H9 (cell line): ENCODE measurements at regions not wholly inside any gene's neighbourhood (a gene's known extent, or its start where the extent isn't known, plus 50 kb on each side); places are given as distances from the start of the nearest gene placed in this dataset.

Experiments
- DNase-seq: peaks from one replicate; pipeline ENCODE4 v3.0.0-alpha.2; 2017
- H2AFZ ChIP-seq: one replicate; pipeline ENCODE4 v1.6.1; 2013; ENCODE audit warnings: mild to moderate bottlenecking, low read length, control low read depth, moderate library complexity
- H2AK5ac ChIP-seq: 2 replicates; pipeline ENCODE4 v1.6.1; 2013; ENCODE audit warnings: low read length, control low read depth, mixed read lengths; ENCODE audit not compliant: insufficient read length
- H2BK120ac ChIP-seq: one replicate; pipeline ENCODE4 v1.6.1; 2013; ENCODE audit warnings: low read depth, mild to moderate bottlenecking, low read length, control low read depth, inconsistent platforms; ENCODE audit not compliant: poor library complexity, severe bottlenecking
- H2BK12ac ChIP-seq: 2 replicates; pipeline ENCODE4 v1.6.1; 2013; ENCODE audit warnings: low read length, control low read depth, mixed read lengths, low read depth; ENCODE audit not compliant: insufficient read length
- H2BK15ac ChIP-seq: 2 replicates; pipeline ENCODE4 v1.6.1; 2013; ENCODE audit warnings: low read depth, low read length, control low read depth
- H2BK20ac ChIP-seq: one replicate; pipeline ENCODE4 v1.6.1; 2013; ENCODE audit warnings: low read depth, mild to moderate bottlenecking, low read length, control low read depth, inconsistent platforms; ENCODE audit not compliant: poor library complexity, severe bottlenecking
- H2BK5ac ChIP-seq: 2 replicates; pipeline ENCODE4 v1.6.1; 2013; ENCODE audit warnings: low read length, control low read depth, mixed read lengths; ENCODE audit not compliant: insufficient read length
- H3K14ac ChIP-seq: 2 replicates; pipeline ENCODE4 v1.6.1; 2013; ENCODE audit warnings: low read length, control low read depth; ENCODE audit not compliant: insufficient read depth
- H3K18ac ChIP-seq: 2 replicates; pipeline ENCODE4 v1.6.1; 2013; ENCODE audit warnings: low read depth, mild to moderate bottlenecking, mixed read lengths, low read length, control low read depth; ENCODE audit not compliant: insufficient read length
- H3K23ac ChIP-seq: 2 replicates; pipeline ENCODE4 v1.6.1; 2013; ENCODE audit warnings: low read length, control low read depth, mixed read lengths, low read depth; ENCODE audit not compliant: insufficient read length
- H3K23me2 ChIP-seq: 2 replicates; pipeline ENCODE4 v1.6.1; 2013; ENCODE audit warnings: low read depth, mild to moderate bottlenecking, mixed read lengths, low read length, control low read depth; ENCODE audit not compliant: insufficient read length, poor library complexity, severe bottlenecking
- H3K27ac ChIP-seq: 2 replicates; pipeline ENCODE4 v1.5.1; 2013; ENCODE audit warnings: low read length, control low read depth, mixed read lengths, low read depth; ENCODE audit not compliant: insufficient read length
- H3K27me3 ChIP-seq: 2 replicates; pipeline ENCODE4 v1.6.1; 2013; ENCODE audit warnings: low read length, control low read depth, inconsistent platforms; ENCODE audit not compliant: insufficient read depth
- H3K4ac ChIP-seq: 2 replicates; pipeline ENCODE4 v1.6.1; 2013; ENCODE audit warnings: low read depth, mild to moderate bottlenecking, control low read depth, inconsistent platforms, low read length, moderate library complexity
- H3K4me1 ChIP-seq: 2 replicates; pipeline ENCODE4 v1.6.1; 2013; ENCODE audit warnings: low read length, control low read depth, inconsistent platforms; ENCODE audit not compliant: insufficient read depth
- H3K4me2 ChIP-seq: 2 replicates; pipeline ENCODE4 v1.6.1; 2013; ENCODE audit warnings: low read length, control low read depth, mixed read lengths; ENCODE audit not compliant: insufficient read length, insufficient read depth
- H3K56ac ChIP-seq: 2 replicates; pipeline ENCODE4 v1.6.1; 2013; ENCODE audit warnings: low read depth, mild to moderate bottlenecking, mixed read lengths, low read length, control low read depth; ENCODE audit not compliant: insufficient read length
- H3K79me1 ChIP-seq: 2 replicates; pipeline ENCODE4 v1.6.1; 2013; ENCODE audit warnings: low read depth, mild to moderate bottlenecking, moderate library complexity, low read length, control low read depth, inconsistent platforms; ENCODE audit not compliant: insufficient read depth, poor library complexity, severe bottlenecking
- H3K79me2 ChIP-seq: 2 replicates; pipeline ENCODE4 v1.6.1; 2013; ENCODE audit warnings: low read length, control low read depth, inconsistent platforms; ENCODE audit not compliant: insufficient read depth
- H3K9ac ChIP-seq: 2 replicates; pipeline ENCODE4 v1.6.1; 2013; ENCODE audit warnings: low read length, control low read depth, mixed read lengths; ENCODE audit not compliant: insufficient read length; ENCODE audit errors: extremely low read depth
- H3K9me3 ChIP-seq: one replicate; pipeline ENCODE4 v1.6.1; 2013; ENCODE audit warnings: low read depth, low read length, inconsistent platforms; ENCODE audit not compliant: control insufficient read depth
- H3T11ph ChIP-seq: one replicate; pipeline ENCODE4 v1.6.1; 2013; ENCODE audit warnings: mild to moderate bottlenecking, low read length, control low read depth, inconsistent platforms
- H4K20me1 ChIP-seq: one replicate; pipeline ENCODE4 v1.6.1; 2013; ENCODE audit not compliant: control insufficient read depth, insufficient read length, insufficient read depth
- H4K5ac ChIP-seq: 2 replicates; pipeline ENCODE4 v1.6.1; 2013; ENCODE audit warnings: low read depth, mild to moderate bottlenecking, mixed read lengths, low read length, control low read depth; ENCODE audit not compliant: insufficient read length
- H4K8ac ChIP-seq: replicated peaks from 2 replicates; pipeline ENCODE4 v1.6.1; 2013; ENCODE audit warnings: low read length, control low read depth, mixed read lengths, low read depth; ENCODE audit not compliant: insufficient read length
- H4K91ac ChIP-seq: 2 replicates; pipeline ENCODE4 v1.6.1; 2013; ENCODE audit warnings: low read depth, mild to moderate bottlenecking, moderate library complexity, mixed read lengths, low read length, control low read depth; ENCODE audit not compliant: insufficient read length
- H3K27ac Mint-ChIP-seq, 3 experiments: 2 replicates in 2 of 3; 3 replicates in 1 of 3; pipeline ENCODE4 v1.8.0; 2020 to 2021; ENCODE audit warnings: mixed read lengths in 3 of 3, mild to moderate bottlenecking in 1 of 3, moderate library complexity in 1 of 3
- H3K27me3 Mint-ChIP-seq: 2 replicates; pipeline ENCODE4 v1.8.0; 2021; ENCODE audit warnings: low read depth, mild to moderate bottlenecking, moderate library complexity, mixed read lengths
- H3K36me3 Mint-ChIP-seq, 3 experiments: 2 replicates in 2 of 3; 3 replicates in 1 of 3; pipeline ENCODE4 v1.8.0; 2020 to 2021; ENCODE audit warnings: low read depth in 3 of 3, mixed read lengths in 3 of 3; ENCODE audit not compliant: insufficient read depth in 1 of 3
- H3K4me1 Mint-ChIP-seq, 2 experiments: 2 replicates each; pipeline ENCODE4 v1.8.0; 2020; ENCODE audit warnings: mixed read lengths in 2 of 2
- H3K4me3 Mint-ChIP-seq, 2 experiments: 2 replicates in 1 of 2; 3 replicates in 1 of 2; pipeline ENCODE4 v1.8.0; 2020 to 2021; ENCODE audit warnings: mild to moderate bottlenecking in 2 of 2, mixed read lengths in 2 of 2, moderate library complexity in 1 of 2
- H3K9me3 Mint-ChIP-seq, 2 experiments: 2 replicates in 1 of 2; 3 replicates in 1 of 2; pipeline ENCODE4 v1.8.0; 2020; ENCODE audit warnings: mild to moderate bottlenecking in 2 of 2, mixed read lengths in 2 of 2, moderate library complexity in 1 of 2
- CTCF ChIP-seq: fragments of 200-600 bp; sonication (generic); conservative IDR thresholded peaks from 3 replicates; pipeline ENCODE4 v1.8.0; 2021; ENCODE audit warnings: antibody characterized with exemption, mild to moderate bottlenecking
- WGBS: extraction: QIAGEN DNeasy Blood & Tissue Kit; methylation state at CpG from one replicate; pipeline ENCODE4 v1.1.7; 2013; ENCODE audit warnings: missing lambda C conversion rate, low lambda C conversion rate, mixed read lengths; ENCODE audit not compliant: insufficient read length; ENCODE audit errors: extremely low coverage; 5-methylcytosine and 5-hydroxymethylcytosine counted together

GRCh38 chr3:36248374-36248773, 131.9 kb upstream of the STAC start:
- Histone ChIP-seq H3K4ac (no peak overlapping the region), H3K4me1 (no peaks in the 10 kb centered on the region), H3K56ac (no peak overlapping the region), H3T11ph (no peak overlapping the region), H2AFZ (no peak overlapping the region), H4K5ac (no peak overlapping the region), H3K79me2 (no peaks in the 10 kb centered on the region), H2BK5ac (no peak overlapping the region), H3K27me3 (no peaks in the 10 kb centered on the region), H2BK12ac (no peak overlapping the region), H3K9me3 (no peaks in the 10 kb centered on the region), H3K18ac (no peak overlapping the region), H2BK120ac (no peak overlapping the region), H2AK5ac (no peak overlapping the region), H3K9ac (no peak overlapping the region), H4K91ac (no peak overlapping the region), H4K20me1 (no peaks in the 10 kb centered on the region), H2BK15ac (no peak overlapping the region), H3K4me2 (no peak overlapping the region), H3K23me2 (no peaks in the 10 kb centered on the region), H2BK20ac (no peak overlapping the region), H3K27ac (no peak overlapping the region), H4K8ac (no peak overlapping the region), H3K79me1 (no peaks in the 10 kb centered on the region), H3K23ac (no peak overlapping the region), H3K14ac (no peak overlapping the region)
- peaks cover 10 to 11% of the 10 kb centered on the region in 2 experiments; a peak in 4 of 5 replicates for H3K9me3 Mint-ChIP-seq
- no peak overlapping the region for H3K4me3 Mint-ChIP-seq
- H3K4me1 Mint-ChIP-seq = peaks cover 0 to 11% of the 10 kb centered on the region in 2 experiments; a peak in 2 of 4 replicates
- peaks cover 0 to 14% (median 3%) of the 10 kb centered on the region in 3 experiments; a peak in 5 of 7 replicates for H3K36me3 Mint-ChIP-seq
- no CpG with 5 or more reads among the region's 3 CpGs for WGBS
- no peaks in the 10 kb centered on the region for H3K27me3 Mint-ChIP-seq
- TF ChIP-seq CTCF = no peak
- no peak overlapping the region for H3K27ac Mint-ChIP-seq
- DNase-seq = peak; percentile 38
